PC-9 (cell line): ENCODE measurements at regions not wholly inside any gene's neighbourhood (a gene's known extent, or its start where the extent isn't known, plus 50 kb on each side); places are given as distances from the start of the nearest gene placed in this dataset.

Source experiments
- BruUV-seq: library from RNA; stranded (reverse); fragments of 400-500 nt; replicated peaks from 2 replicates; lab custom pipeline; 2021; lab: Mats Ljungman, UMichigan
- CTCF ChIA-PET: fragments of 300-600 bp; sonication (Branson Sonifier 250); formaldehyde crosslinking; loops from one replicate; lab custom pipeline; 2022; ENCODE audit warnings: antibody characterized with exemption; lab: Charles Lee
- POLR2A ChIA-PET: fragments of 300-600 bp; sonication (Branson Sonifier 250); formaldehyde crosslinking; loops from one replicate; lab custom pipeline; 2022; ENCODE audit warnings: antibody characterized with exemption; ENCODE audit not compliant: unreplicated experiment; lab: Charles Lee
- DNase-seq, 2 experiments: peaks; one replicate each; pipeline versions ENCODE4 v3.0.0 to v3.0.0-alpha.2; 2015 to 2022; ENCODE audit warnings: mixed read lengths in 1 of 2
- H2AFZ ChIP-seq: fragments of 200-600 bp; sonication (generic); 2 replicates; pipeline ENCODE4 v1.8.1; 2017; ENCODE audit warnings: antibody characterized with exemption
- H3F3A ChIP-seq: fragments of 200-600 bp; sonication (generic); 2 replicates; pipeline ENCODE4 v1.8.1; 2017; ENCODE audit warnings: antibody characterized with exemption, mild to moderate bottlenecking, low read depth; ENCODE audit not compliant: insufficient read depth
- H3K27ac ChIP-seq: fragments of 200-600 bp; sonication (generic); 2 replicates; pipeline ENCODE4 v1.6.1; 2016; ENCODE audit warnings: mixed run types
- H3K27me3 ChIP-seq: fragments of 200-600 bp; sonication (generic); 2 replicates; pipeline ENCODE4 v1.6.1; 2016; ENCODE audit warnings: low read depth, mixed run types; ENCODE audit not compliant: insufficient read depth
- H3K36me3 ChIP-seq: fragments of 200-600 bp; sonication (generic); 2 replicates; pipeline ENCODE4 v1.6.1; 2016; ENCODE audit warnings: low read depth, mixed run types
- H3K4me1 ChIP-seq: fragments of 200-600 bp; sonication (generic); replicated peaks from 2 replicates; pipeline ENCODE4 v1.6.1; 2016; ENCODE audit warnings: mixed run types; ENCODE audit not compliant: insufficient read depth
- H3K4me2 ChIP-seq: fragments of 200-600 bp; sonication (generic); 2 replicates; pipeline ENCODE4 v1.6.1; 2017; ENCODE audit warnings: mixed run types
- H3K4me3 ChIP-seq: fragments of 200-600 bp; sonication (generic); 2 replicates; pipeline ENCODE4 v1.6.1; 2016; ENCODE audit warnings: mixed run types
- H3K79me2 ChIP-seq: fragments of 200-600 bp; sonication (generic); 2 replicates; pipeline ENCODE4 v1.6.1; 2017; ENCODE audit warnings: low read depth, mixed run types
- H3K9me2 ChIP-seq: fragments of 200-600 bp; sonication (generic); 2 replicates; pipeline ENCODE4 v1.8.1; 2017; ENCODE audit warnings: mild to moderate bottlenecking; ENCODE audit not compliant: insufficient read depth
- H3K9me3 ChIP-seq: fragments of 200-600 bp; sonication (generic); 2 replicates; pipeline ENCODE4 v1.8.1; 2016; ENCODE audit warnings: low read depth; ENCODE audit not compliant: insufficient read depth
- H4K20me1 ChIP-seq: fragments of 200-600 bp; sonication (generic); 2 replicates; pipeline ENCODE4 v1.8.1; 2017; ENCODE audit not compliant: insufficient read depth
- EZH2 ChIP-seq: fragments of 200-600 bp; sonication (generic); IDR thresholded peaks from 2 replicates; pipeline ENCODE4 v1.8.0; 2017; ENCODE audit warnings: antibody characterized with exemption, low read depth
- intact Hi-C: fragments of 100-400 bp; cut with micrococcal nuclease; formaldehyde crosslinking; loops from one replicate; pipeline ENCODE4 v1.10.0; 2022; ENCODE audit not compliant: unreplicated experiment
- TF ChIP-seq, protein P1 (sequence below): fragments of 200-600 bp; sonication (generic); conservative IDR thresholded peaks from 2 replicates; pipeline ENCODE4 v1.6.1; 2017; ENCODE audit warnings: mixed run types, antibody characterized with exemption, mild to moderate bottlenecking, moderate library complexity

DNA sequence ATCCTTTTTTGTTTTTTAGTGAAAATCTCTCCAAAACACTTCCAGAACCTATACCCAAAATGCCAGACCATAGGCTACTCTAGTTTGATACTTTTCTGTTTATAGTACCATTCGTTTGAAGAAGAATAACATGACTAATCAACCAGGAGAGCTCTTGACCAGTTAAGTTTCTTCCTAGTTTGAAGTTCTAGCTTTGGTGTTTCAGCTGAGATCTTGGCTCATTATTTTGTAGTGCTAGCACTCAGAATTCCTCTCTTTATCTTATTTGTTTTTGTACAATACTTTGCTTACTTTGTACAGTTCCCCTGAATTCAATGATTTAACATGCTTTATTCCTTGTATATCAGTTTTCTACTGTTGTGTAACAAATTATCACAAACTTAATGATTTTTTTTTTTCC is 911.6 kb downstream of the EFNA5 start:
- DNase-seq: no peak
- BruUV-seq: no TSS peak
- Histone ChIP-seq H3K9me2 (no peaks in the 10 kb centered on the region), H3K4me1 (no peaks in the 10 kb centered on the region), H3K4me2 (no peak overlapping the region), H3F3A (no peaks in the 10 kb centered on the region), H3K27ac (no peak overlapping the region), H3K4me3 (no peak overlapping the region), H4K20me1 (no peaks in the 10 kb centered on the region), H3K27me3 (no peaks in the 10 kb centered on the region), H2AFZ (no peak overlapping the region), H3K79me2 (no peaks in the 10 kb centered on the region), H3K36me3 (no peaks in the 10 kb centered on the region), H3K9me3 (no peaks in the 10 kb centered on the region)
- POLR2A ChIA-PET: no interaction called here
- no peak for TF ChIP-seq EZH2
- TF ChIP-seq, protein P1, sequence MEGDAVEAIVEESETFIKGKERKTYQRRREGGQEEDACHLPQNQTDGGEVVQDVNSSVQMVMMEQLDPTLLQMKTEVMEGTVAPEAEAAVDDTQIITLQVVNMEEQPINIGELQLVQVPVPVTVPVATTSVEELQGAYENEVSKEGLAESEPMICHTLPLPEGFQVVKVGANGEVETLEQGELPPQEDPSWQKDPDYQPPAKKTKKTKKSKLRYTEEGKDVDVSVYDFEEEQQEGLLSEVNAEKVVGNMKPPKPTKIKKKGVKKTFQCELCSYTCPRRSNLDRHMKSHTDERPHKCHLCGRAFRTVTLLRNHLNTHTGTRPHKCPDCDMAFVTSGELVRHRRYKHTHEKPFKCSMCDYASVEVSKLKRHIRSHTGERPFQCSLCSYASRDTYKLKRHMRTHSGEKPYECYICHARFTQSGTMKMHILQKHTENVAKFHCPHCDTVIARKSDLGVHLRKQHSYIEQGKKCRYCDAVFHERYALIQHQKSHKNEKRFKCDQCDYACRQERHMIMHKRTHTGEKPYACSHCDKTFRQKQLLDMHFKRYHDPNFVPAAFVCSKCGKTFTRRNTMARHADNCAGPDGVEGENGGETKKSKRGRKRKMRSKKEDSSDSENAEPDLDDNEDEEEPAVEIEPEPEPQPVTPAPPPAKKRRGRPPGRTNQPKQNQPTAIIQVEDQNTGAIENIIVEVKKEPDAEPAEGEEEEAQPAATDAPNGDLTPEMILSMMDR: no peak
- intact Hi-C loops: no loop called here
- CTCF ChIA-PET: interaction anchor here (0.7 kb wide), 1 partner anchor 474 kb away, joined by 3 read pairs; no protein-coding TSS in a partner anchor

GRCh38 chr5:106757672-106758071 is 913.1 kb downstream of the EFNA5 start:
- Histone ChIP-seq H2AFZ (no peak overlapping the region), H3K4me3 (no peak overlapping the region), H3K9me2 (no peaks in the 10 kb centered on the region), H3F3A (no peaks in the 10 kb centered on the region), H4K20me1 (no peaks in the 10 kb centered on the region), H3K4me1 (no peaks in the 10 kb centered on the region), H3K27ac (no peak overlapping the region), H3K4me2 (no peak overlapping the region), H3K36me3 (no peaks in the 10 kb centered on the region), H3K9me3 (no peaks in the 10 kb centered on the region), H3K79me2 (no peaks in the 10 kb centered on the region), H3K27me3 (no peaks in the 10 kb centered on the region)
- DNase-seq: no peak
- TF ChIP-seq EZH2: no peak
- TF ChIP-seq, protein P1: no peak
- no TSS peak for BruUV-seq
- CTCF ChIA-PET: no interaction called here
- intact Hi-C loops: no loop called here
- POLR2A ChIA-PET: no interaction called here

DNA sequence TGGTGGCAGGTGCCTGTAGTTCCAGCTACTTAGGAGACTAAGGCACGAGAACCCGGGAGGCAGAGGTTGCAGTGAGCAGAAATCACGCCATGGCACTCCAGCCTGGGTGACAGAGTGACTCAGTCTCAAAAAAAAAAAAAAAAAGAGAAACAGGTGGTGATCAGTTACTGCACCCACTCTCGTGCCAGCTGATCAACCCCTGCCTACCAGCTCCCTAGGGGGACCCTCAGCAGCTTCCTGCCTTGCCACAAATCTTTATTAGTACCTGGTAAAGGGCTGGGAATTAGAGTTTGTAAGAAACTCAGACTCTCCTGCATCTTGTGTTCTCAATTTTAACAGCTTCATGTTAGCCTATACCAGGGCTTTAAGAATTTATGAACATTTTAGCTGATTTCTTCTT is 914.9 kb downstream of the EFNA5 start:
- CTCF ChIA-PET: no interaction called here
- no peak for DNase-seq
- Histone ChIP-seq H3K9me2 (no peaks in the 10 kb centered on the region; the same call in 1 of the 2 replicates), H3K27me3 (no peaks in the 10 kb centered on the region), H3K9me3 (no peaks in the 10 kb centered on the region), H3K4me1 (no peaks in the 10 kb centered on the region), H3K4me3 (no peak overlapping the region), H3K4me2 (no peak overlapping the region), H4K20me1 (no peaks in the 10 kb centered on the region), H2AFZ (no peak overlapping the region), H3F3A (no peaks in the 10 kb centered on the region), H3K79me2 (no peaks in the 10 kb centered on the region), H3K36me3 (no peaks in the 10 kb centered on the region), H3K27ac (no peak overlapping the region)
- TF ChIP-seq EZH2: no peak
- TF ChIP-seq, protein P1: no peak
- BruUV-seq: no TSS peak
- POLR2A ChIA-PET: no interaction called here
- intact Hi-C loops: no loop called here
